Adrenal gland (tissue), 9 donors: ENCODE measurements at regions not wholly inside any gene's neighbourhood (a gene's known extent, or its start where the extent isn't known, plus 50 kb on each side); places are given as distances from the start of the nearest gene placed in this dataset.
A peak's percentile ranks its signal among the peaks of the same experiment; 100 is the strongest.

Experiments
- DNase-seq, 7 donors: peaks; one replicate each; pipeline ENCODE4 v3.0.0-alpha.2; 2019 to 2020
- H3K27ac ChIP-seq, 5 donors: fragments of 200-600 bp; sonication (generic) in 4 of 5; 1 replicate in 3 of 5; 2 replicates in 2 of 5; pipeline versions ENCODE4 v1.5.1 to v1.8.0; 2016 to 2020; ENCODE audit warnings: mild to moderate bottlenecking in 1 of 5
- H3K27me3 ChIP-seq: fragments of 200-600 bp; 2 replicates; pipeline ENCODE4 v1.8.0; 2021
- H3K36me3 ChIP-seq, 2 donors: fragments of 200-600 bp; replicated peaks in 1 of 2; 1 replicate in 1 of 2; 2 replicates in 1 of 2; pipeline versions ENCODE4 v1.5.1 to v1.8.0; 2018 to 2022
- H3K4me1 ChIP-seq, 2 donors: fragments of 200-600 bp; replicated peaks in 1 of 2; 1 replicate in 1 of 2; 2 replicates in 1 of 2; pipeline versions ENCODE4 v1.5.1 to v1.8.0; 2018 to 2021
- H3K4me3 ChIP-seq, 4 donors: fragments of 200-600 bp; sonication (generic) in 3 of 4; one replicate each; pipeline ENCODE4 v1.5.1; 2016 to 2018
- H3K9me3 ChIP-seq, 3 donors: fragments of 200-600 bp; sonication (generic) in 1 of 3; replicated peaks in 1 of 3; 1 replicate in 2 of 3; 2 replicates in 1 of 3; pipeline versions ENCODE4 v1.5.1 to v1.8.0; 2016 to 2021
- CTCF ChIP-seq, 6 experiments: fragments of 450-650 bp in 4 of 6; fragments of 200-600 bp in 2 of 6; sonication (generic) in 1 of 6; IDR thresholded peaks; 1 replicate in 5 of 6; 2 replicates in 1 of 6; pipeline versions ENCODE4 v1.5.1 to v1.8.0; 2016 to 2021; ENCODE audit warnings: antibody characterized with exemption in 6 of 6, mild to moderate bottlenecking in 2 of 6, moderate library complexity in 1 of 6
- POLR2A ChIP-seq, 2 donors: fragments of 450-650 bp; IDR thresholded peaks; one replicate each; pipeline ENCODE4 v1.6.1; 2017; ENCODE audit warnings: antibody characterized with exemption in 2 of 2, mild to moderate bottlenecking in 2 of 2, moderate library complexity in 1 of 2
- WGBS, 4 donors: extraction: QIAGEN DNeasy Blood & Tissue Kit in 2 of 4; methylation state at CpG; one replicate each; pipeline versions ENCODE4 v1.1.5 to v1.1.7; 2013 to 2017; 5-methylcytosine and 5-hydroxymethylcytosine counted together
- intact Hi-C, 2 donors: fragments of 100-400 bp; cut with DNase I; formaldehyde crosslinking; loops; one replicate each; pipeline versions ENCODE4 v1.14.1 to v1.15.0; 2022 to 2023
- donor health status: healthy with polysubstance abuse.
- donor health status: Bipolar disorder and iron deficiency.
- donor health status: DM: yes; HTN: yes; CAD: no.
- donor health status: DM: no; HTN: no; CAD: no.
- donor health status: DM: no; HTN: no; CAD: no.

GRCh38 chr5:89128092-89128491, 245.1 kb upstream of the MEF2C start:
- no peak overlapping the region for H3K4me3 ChIP-seq
- DNase-seq: no peak
- no peak overlapping the region for H3K27ac ChIP-seq
- no peak for TF ChIP-seq POLR2A (IDR thresholded peaks at IDR 0.05)
- no peak for TF ChIP-seq CTCF (IDR thresholded peaks at IDR 0.05)
- intact Hi-C loops: no loop called here
- H3K27me3 ChIP-seq: no peaks in the 10 kb centered on the region
- H3K36me3 ChIP-seq: no peaks in the 10 kb centered on the region
- H3K9me3 ChIP-seq: no peaks in the 10 kb centered on the region
- no peaks in the 10 kb centered on the region for H3K4me1 ChIP-seq
- WGBS, 4 donors: 75 to 84% (median 81%) methylated on average over 2 of the region's 2 CpGs

DNA sequence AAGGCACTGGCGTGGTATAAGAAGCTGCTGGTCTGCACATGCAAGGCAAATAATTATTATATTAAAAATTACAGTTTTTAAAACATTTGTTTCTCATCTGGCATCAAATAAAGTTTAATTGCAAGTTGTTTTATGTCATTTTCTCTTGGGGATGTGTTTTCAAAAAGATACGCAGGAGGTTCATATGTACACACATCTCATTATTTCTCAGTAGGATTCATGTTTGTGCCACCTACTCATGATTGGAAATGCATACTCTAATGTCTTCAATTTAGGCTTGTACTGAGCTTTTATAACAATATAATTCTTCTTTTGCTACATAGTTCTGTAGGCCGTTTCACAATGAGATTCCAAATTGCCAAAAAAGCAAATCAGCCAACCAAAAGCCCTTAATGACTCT, 244.2 kb upstream of the MEF2C start:
- no peak for DNase-seq
- H3K36me3 ChIP-seq: no peaks in the 10 kb centered on the region
- H3K4me1 ChIP-seq: no peaks in the 10 kb centered on the region
- H3K27me3 ChIP-seq: no peaks in the 10 kb centered on the region
- WGBS, 4 donors: 91 to 95% (median 94%) methylated on average over 3 of the region's 3 CpGs
- no peaks in the 10 kb centered on the region for H3K9me3 ChIP-seq
- no peak overlapping the region for H3K4me3 ChIP-seq
- TF ChIP-seq CTCF (IDR thresholded peaks at IDR 0.05) (no peak), POLR2A (IDR thresholded peaks at IDR 0.05) (no peak)
- intact Hi-C loops: no loop called here
- H3K27ac ChIP-seq: no peak overlapping the region

GRCh38 chr5:89125372-89125771, 242.4 kb upstream of the MEF2C start:
- Histone ChIP-seq H3K4me1 (no peaks in the 10 kb centered on the region), H3K9me3 (no peaks in the 10 kb centered on the region), H3K36me3 (no peaks in the 10 kb centered on the region), H3K27ac (no peak overlapping the region), H3K27me3 (no peaks in the 10 kb centered on the region), H3K4me3 (no peak overlapping the region)
- intact Hi-C loops: no loop called here
- 86 to 97% (median 88%) methylated on average over 2 of the region's 2 CpGs for WGBS, 4 donors
- TF ChIP-seq POLR2A (IDR thresholded peaks at IDR 0.05) (no peak), CTCF (IDR thresholded peaks at IDR 0.05) (no peak)
- no peak for DNase-seq

DNA sequence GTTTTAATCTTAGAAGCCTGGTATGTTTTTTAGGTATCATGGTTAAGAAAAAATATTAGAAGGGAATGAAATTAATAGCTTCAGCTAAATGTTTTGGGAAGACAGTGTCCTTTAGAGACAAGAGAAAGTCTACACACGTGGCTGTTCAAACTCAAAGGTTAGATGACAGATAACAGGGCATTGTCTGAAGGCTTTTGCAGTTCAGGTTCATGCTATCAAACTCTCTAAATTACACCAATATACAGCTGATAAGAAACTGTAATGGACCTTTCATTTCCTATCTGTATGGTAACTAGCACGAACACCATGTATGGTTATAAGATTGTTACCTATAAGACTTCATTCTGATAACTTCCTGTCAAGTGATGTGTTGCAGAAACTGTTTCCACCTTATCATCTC, 240.6 kb upstream of the MEF2C start:
- no peaks in the 10 kb centered on the region for H3K9me3 ChIP-seq
- no peaks in the 10 kb centered on the region for H3K4me1 ChIP-seq
- no peaks in the 10 kb centered on the region for H3K27me3 ChIP-seq
- intact Hi-C loops: no loop called here
- H3K4me3 ChIP-seq: no peak overlapping the region
- no peaks in the 10 kb centered on the region for H3K36me3 ChIP-seq
- TF ChIP-seq POLR2A (IDR thresholded peaks at IDR 0.05): no peak
- DNase-seq: no peak
- WGBS, 4 donors: 78 to 88% (median 86%) methylated on average over 2 of the region's 2 CpGs
- no peak overlapping the region for H3K27ac ChIP-seq

DNA sequence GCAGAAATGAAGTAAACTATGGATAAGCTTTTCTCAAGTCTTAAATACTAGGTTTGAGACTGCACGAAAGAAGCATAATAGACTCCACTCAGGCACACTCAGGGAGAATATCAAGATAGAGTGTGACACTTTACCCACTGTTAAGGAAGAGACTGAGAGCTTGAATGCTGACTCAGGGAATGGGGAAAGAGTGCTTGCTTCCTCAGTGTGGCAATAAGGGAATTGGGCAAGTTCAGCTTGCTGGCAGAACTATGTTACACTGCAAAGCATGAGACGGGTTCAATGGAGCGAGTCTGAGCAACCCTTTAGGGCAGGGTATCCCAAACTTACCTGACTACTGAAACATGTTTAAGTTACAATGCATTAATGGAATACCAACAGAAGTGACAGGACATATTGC, 237.7 kb upstream of the MEF2C start:
- DNase-seq: peak in 6 of 7 donors; percentile 15 to 56 (median 32)
- Histone ChIP-seq H3K4me1 (no peaks in the 10 kb centered on the region), H3K27ac (no peak overlapping the region), H3K27me3 (no peaks in the 10 kb centered on the region), H3K36me3 (no peaks in the 10 kb centered on the region), H3K9me3 (no peaks in the 10 kb centered on the region), H3K4me3 (no peak overlapping the region)
- intact Hi-C loops: no loop called here
- 75 to 89% (median 81%) methylated on average over 3 of the region's 3 CpGs for WGBS, 4 donors
- TF ChIP-seq CTCF (IDR thresholded peaks at IDR 0.05): no peak
- TF ChIP-seq POLR2A (IDR thresholded peaks at IDR 0.05): no peak
